NB4 (cell line): ENCODE measurements at regions not wholly inside any gene's neighbourhood (a gene's known extent, or its start where the extent isn't known, plus 50 kb on each side); places are given as distances from the start of the nearest gene placed in this dataset.

Source experiments
- DNase-seq: peaks from one replicate; pipeline ENCODE4 v3.0.0; 2010; ENCODE audit warnings: low read depth
- H3K4me3 ChIP-seq: one replicate; pipeline ENCODE4 v1.5.1; 2011; ENCODE audit warnings: mild to moderate bottlenecking, low read depth, low read length, moderate library complexity
- CTCF ChIP-seq: IDR thresholded peaks from one replicate; pipeline ENCODE4 v1.5.1; 2012; ENCODE audit warnings: low read depth, low read length
- MAX ChIP-seq: IDR thresholded peaks from 2 replicates; pipeline ENCODE4 v1.6.1; 2011; ENCODE audit warnings: low read depth, low read length
- MYC ChIP-seq: IDR thresholded peaks from 2 replicates; pipeline ENCODE4 v1.6.1; 2011; ENCODE audit warnings: low read depth, low read length
- POLR2A ChIP-seq: IDR thresholded peaks from 2 replicates; pipeline ENCODE4 v1.6.1; 2011; ENCODE audit warnings: mild to moderate bottlenecking; ENCODE audit not compliant: insufficient read length; ENCODE audit errors: extremely low read depth

GRCh38 chr2:62296832-62297623 is 101.1 kb downstream of the B3GNT2 start:
- TF ChIP-seq MYC (no peak), POLR2A (no peak), CTCF (no peak), MAX (no peak)
- DNase-seq = no peak
- H3K4me3 ChIP-seq = no peak overlapping the region

GRCh38 chr2:62296034-62296831 is 100.3 kb downstream of the B3GNT2 start:
- DNase-seq = no peak
- no peak overlapping the region for H3K4me3 ChIP-seq
- TF ChIP-seq MAX = no peak
- no peak for TF ChIP-seq POLR2A
- TF ChIP-seq CTCF = no peak

- DNase-seq = no peak
- no peak overlapping the region for H3K4me3 ChIP-seq
- TF ChIP-seq MAX (no peak), POLR2A (no peak), CTCF (no peak), MYC (no peak)
Observed at GRCh38 chr2:62293490-62294271, 97.8 kb downstream of the B3GNT2 start.

- H3K4me3 ChIP-seq = no peak overlapping the region
- TF ChIP-seq POLR2A (no peak), MAX (no peak), CTCF (no peak), MYC (no peak)
- DNase-seq = no peak
Observed at GRCh38 chr2:62293151-62293489, 97.2 kb downstream of the B3GNT2 start.

- DNase-seq = no peak
- no peak overlapping the region for H3K4me3 ChIP-seq
- no peak for TF ChIP-seq CTCF
- TF ChIP-seq MYC = no peak
- no peak for TF ChIP-seq POLR2A
- TF ChIP-seq MAX = no peak
Observed at GRCh38 chr2:62292190-62292589, 96.3 kb downstream of the B3GNT2 start.
